ENCODE measurements at regions not wholly inside any gene's neighbourhood (a gene's known extent, or its start where the extent isn't known, plus 50 kb on each side); places are given as distances from the start of the nearest gene placed in this dataset.
"Not testable (repeated sequence)": the region's sequence is repeated elsewhere in the genome, so short reads cannot be mapped to it uniquely, and the experiment has no call there.

DNA sequence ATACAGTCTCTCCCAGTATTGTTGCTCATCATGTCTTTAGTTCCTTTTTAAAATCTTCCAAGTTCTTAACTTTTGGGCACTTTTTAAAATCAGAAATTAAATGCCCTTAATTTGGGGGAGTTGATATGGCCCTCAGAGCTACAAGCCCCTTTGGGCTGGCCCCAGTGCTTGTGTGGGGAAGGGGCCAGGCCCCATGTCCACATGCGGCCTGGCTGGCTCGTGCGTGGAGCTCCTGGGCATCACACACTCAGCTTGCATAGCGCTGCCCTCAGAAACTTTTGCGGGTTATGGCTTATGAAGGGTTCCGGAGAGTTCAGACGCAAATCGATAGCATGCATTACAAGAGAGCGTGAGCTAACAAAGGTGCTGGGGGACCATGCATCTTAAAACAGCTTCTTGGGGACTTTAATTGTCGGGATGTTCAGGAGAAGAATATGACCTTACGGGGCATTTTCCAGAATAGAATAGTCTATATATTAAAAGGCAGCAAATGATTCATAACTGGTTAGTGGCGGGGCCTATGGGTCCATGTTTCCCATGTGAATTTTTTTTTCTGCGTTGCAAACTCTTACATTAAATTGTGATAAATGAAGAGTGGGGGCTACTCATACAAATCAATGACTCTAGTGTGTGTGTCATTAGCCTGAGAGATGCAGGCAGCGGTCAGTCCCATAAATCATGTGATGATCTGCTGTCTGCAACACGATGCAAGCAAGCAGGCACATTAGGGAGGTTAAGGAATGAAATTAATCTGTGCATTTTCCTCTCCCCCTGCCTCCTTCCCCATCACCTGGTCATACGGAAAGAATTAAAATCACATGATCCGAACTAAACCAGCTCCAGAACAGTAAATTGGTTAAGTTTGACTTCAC, 185.8 kb upstream of the TSHZ3 start:
- Histone ChIP-seq H3K9ac (ENCODE audit: low read length) (no peak overlapping the region), H3K9me3 (ENCODE audit: insufficient read depth, low read length) (no peaks in the 10 kb centered on the region), H3K36me3 (replicated peaks; ENCODE audit: low read depth, low read length) (no peaks in the 10 kb centered on the region), H3K4me3 (ENCODE audit: low read length) (no peak overlapping the region), H3K27me3 (ENCODE audit: low read depth, low read length) (no peaks in the 10 kb centered on the region), H3K79me2 (ENCODE audit: low read length) (no peaks in the 10 kb centered on the region), H3K4me2 (ENCODE audit: low read length) (no peak overlapping the region), H3K27ac (ENCODE audit: low read length) (no peak overlapping the region), H2AFZ (ENCODE audit: low read depth, low read length) (no peak overlapping the region), H3K4me1 (ENCODE audit: low read length) (no peaks in the 10 kb centered on the region), H4K20me1 (ENCODE audit: insufficient read depth, low read length) (no peaks in the 10 kb centered on the region)
- TF ChIP-seq EZH2phosphoT487 (IDR thresholded peaks at IDR 0.05; ENCODE audit: low read depth) (no peak), CTCF (IDR thresholded peaks at IDR 0.05; ENCODE audit: low read depth, low read length) (no peak)

- no peak for TF ChIP-seq CTCF (IDR thresholded peaks at IDR 0.05; ENCODE audit: low read depth, low read length)
- TF ChIP-seq EZH2phosphoT487 (IDR thresholded peaks at IDR 0.05; ENCODE audit: low read depth), result no peak
- H3K79me2 ChIP-seq (ENCODE audit: low read length), result no peaks in the 10 kb centered on the region
- H4K20me1 ChIP-seq (ENCODE audit: insufficient read depth, low read length), result no peaks in the 10 kb centered on the region
- H3K9me3 ChIP-seq (ENCODE audit: insufficient read depth, low read length), result no peaks in the 10 kb centered on the region
- no peaks in the 10 kb centered on the region for H3K4me1 ChIP-seq (ENCODE audit: low read length)
- H2AFZ ChIP-seq (ENCODE audit: low read depth, low read length), result no peak overlapping the region
- H3K4me2 ChIP-seq (ENCODE audit: low read length), result no peak overlapping the region
- no peak overlapping the region for H3K4me3 ChIP-seq (ENCODE audit: low read length)
- no peak overlapping the region for H3K9ac ChIP-seq (ENCODE audit: low read length)
- no peaks in the 10 kb centered on the region for H3K36me3 ChIP-seq (replicated peaks; ENCODE audit: low read depth, low read length)
- H3K27ac ChIP-seq (ENCODE audit: low read length), result no peak overlapping the region
- no peaks in the 10 kb centered on the region for H3K27me3 ChIP-seq (ENCODE audit: low read depth, low read length)
Measured at GRCh38 chr19:31535691-31536460, 186.6 kb upstream of the TSHZ3 start.

- TF ChIP-seq CTCF (IDR thresholded peaks at IDR 0.05; ENCODE audit: low read depth, low read length) (no peak), EZH2phosphoT487 (IDR thresholded peaks at IDR 0.05; ENCODE audit: low read depth) (no peak)
Measured at GRCh38 chr19:31537136-31537535, 187.9 kb upstream of the TSHZ3 start.

DNA sequence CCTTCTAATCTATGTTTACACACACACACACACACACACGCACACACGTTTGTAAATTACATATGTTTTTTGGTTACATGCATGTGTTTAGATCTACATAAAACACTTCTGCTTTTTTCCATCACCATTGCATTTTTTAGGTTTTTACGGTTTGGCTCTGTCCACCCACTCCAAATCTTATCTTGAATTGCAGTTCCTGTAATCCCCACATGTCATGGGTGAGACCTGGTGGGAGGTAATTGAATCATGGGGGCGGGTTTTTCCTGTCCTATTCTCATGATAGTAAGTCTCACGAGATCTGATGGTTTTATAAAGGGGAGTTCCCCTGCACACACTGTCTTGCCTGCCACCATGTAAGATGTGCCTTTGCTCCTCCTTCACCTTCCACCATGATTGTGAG, 188.7 kb upstream of the TSHZ3 start:
- not testable (repeated sequence) for H3K27ac ChIP-seq (ENCODE audit: low read length); H3K4me2 ChIP-seq (ENCODE audit: low read length); H4K20me1 ChIP-seq (ENCODE audit: insufficient read depth, low read length); H3K36me3 ChIP-seq (replicated peaks; ENCODE audit: low read depth, low read length); H3K79me2 ChIP-seq (ENCODE audit: low read length); H2AFZ ChIP-seq (ENCODE audit: low read depth, low read length); H3K9ac ChIP-seq (ENCODE audit: low read length); H3K9me3 ChIP-seq (ENCODE audit: insufficient read depth, low read length); H3K4me1 ChIP-seq (ENCODE audit: low read length); H3K4me3 ChIP-seq (ENCODE audit: low read length); H3K27me3 ChIP-seq (ENCODE audit: low read depth, low read length)

More at GRCh38 chr19:31537136-31537535, 187.9 kb upstream of the TSHZ3 start:
- Histone ChIP-seq H4K20me1 (ENCODE audit: insufficient read depth, low read length) (no peaks in the 10 kb centered on the region), H3K36me3 (replicated peaks; ENCODE audit: low read depth, low read length) (no peaks in the 10 kb centered on the region), H3K4me2 (ENCODE audit: low read length) (no peak overlapping the region), H3K27me3 (ENCODE audit: low read depth, low read length) (no peaks in the 10 kb centered on the region), H2AFZ (ENCODE audit: low read depth, low read length) (no peak overlapping the region), H3K4me1 (ENCODE audit: low read length) (no peaks in the 10 kb centered on the region), H3K9ac (ENCODE audit: low read length) (no peak overlapping the region), H3K27ac (ENCODE audit: low read length) (no peak overlapping the region), H3K9me3 (ENCODE audit: insufficient read depth, low read length) (no peaks in the 10 kb centered on the region), H3K4me3 (ENCODE audit: low read length) (no peak overlapping the region), H3K79me2 (ENCODE audit: low read length) (no peaks in the 10 kb centered on the region)

All from OCI-LY3 (cell line).